ENCODE measurements at regions not wholly inside any gene's neighbourhood (a gene's known extent, or its start where the extent isn't known, plus 50 kb on each side); places are given as distances from the start of the nearest gene placed in this dataset.
A peak's percentile ranks its signal among the peaks of the same experiment; 100 is the strongest.

- no peak for DNase-seq (ENCODE audit: low read depth)
These were observed 395.0 kb upstream of the TBX3 start for GRCh38 chr12:115078990-115079389.

- DNase-seq (ENCODE audit: low read depth): no peak
These were observed 394.4 kb upstream of the TBX3 start for GRCh38 chr12:115078334-115078733.

GRCh38 chr12:115075552-115076170, 391.7 kb upstream of the TBX3 start:
- no peak for DNase-seq (ENCODE audit: low read depth)

GRCh38 chr12:115074617-115075016, 390.6 kb upstream of the TBX3 start:
- no peak for DNase-seq (ENCODE audit: low read depth)

- DNase-seq (ENCODE audit: low read depth): no peak
These were observed 388.7 kb upstream of the TBX3 start for GRCh38 chr12:115072712-115073111.

- DNase-seq (ENCODE audit: low read depth): no peak
These were observed 386.3 kb upstream of the TBX3 start for GRCh38 chr12:115070313-115070712.

- no peak for DNase-seq (ENCODE audit: low read depth)
These were observed 380.3 kb upstream of the TBX3 start for GRCh38 chr12:115064296-115064695.

GRCh38 chr12:115062741-115063140, 378.8 kb upstream of the TBX3 start:
- DNase-seq (ENCODE audit: low read depth): no peak

GRCh38 chr12:115060477-115061168, 376.6 kb upstream of the TBX3 start:
- peak; percentile 65 for DNase-seq (ENCODE audit: low read depth)

GRCh38 chr12:115057445-115057844, 373.5 kb upstream of the TBX3 start:
- no peak for DNase-seq (ENCODE audit: low read depth)

GRCh38 chr12:115051378-115051777, 367.4 kb upstream of the TBX3 start:
- no peak for DNase-seq (ENCODE audit: low read depth)

- peak; percentile 27 for DNase-seq (ENCODE audit: low read depth)
These were observed 365.6 kb upstream of the TBX3 start for GRCh38 chr12:115049614-115050013.

- DNase-seq (ENCODE audit: low read depth): no peak
These were observed 362.8 kb upstream of the TBX3 start for GRCh38 chr12:115046805-115047204.

GRCh38 chr12:115044073-115044472, 360.1 kb upstream of the TBX3 start:
- peak; percentile 22 for DNase-seq (ENCODE audit: low read depth)

- DNase-seq (ENCODE audit: low read depth): no peak
These were observed 359.1 kb upstream of the TBX3 start for GRCh38 chr12:115043079-115043478.

GRCh38 chr12:115042341-115042740, 358.4 kb upstream of the TBX3 start:
- DNase-seq (ENCODE audit: low read depth): no peak

- DNase-seq (ENCODE audit: low read depth): peak; percentile 43
These were observed 353.9 kb upstream of the TBX3 start for GRCh38 chr12:115037830-115038229.

- DNase-seq (ENCODE audit: low read depth): no peak
These were observed 351.6 kb upstream of the TBX3 start for GRCh38 chr12:115035535-115036107.

- peak; percentile 19 for DNase-seq (ENCODE audit: low read depth)
These were observed 348.5 kb upstream of the TBX3 start for GRCh38 chr12:115032521-115032920.

- DNase-seq (ENCODE audit: low read depth): no peak
These were observed 346.0 kb upstream of the TBX3 start for GRCh38 chr12:115030017-115030416.

- DNase-seq (ENCODE audit: low read depth): no peak
These were observed 340.6 kb upstream of the TBX3 start for GRCh38 chr12:115024531-115024930.

- peak; percentile 63 for DNase-seq (ENCODE audit: low read depth)
These were observed 339.6 kb upstream of the TBX3 start for GRCh38 chr12:115023279-115024265.

All from EH (cell line).